NCI-H526 (cell line): ENCODE measurements at regions not wholly inside any gene's neighbourhood (a gene's known extent, or its start where the extent isn't known, plus 50 kb on each side); places are given as distances from the start of the nearest gene placed in this dataset.

Source experiments
- DNase-seq, 2 experiments: peaks; one replicate each; lab custom pipeline; 2025; lab: John Stamatoyannopoulos, UW

GRCh38 chr5:68431186-68431585 is 215.6 kb downstream of the PIK3R1 start:
- no peak for DNase-seq

- DNase-seq, result no peak
Observed at GRCh38 chr5:68431601-68432337, 216.2 kb downstream of the PIK3R1 start.

- no peak for DNase-seq
Observed at GRCh38 chr5:68432682-68433081, 217.1 kb downstream of the PIK3R1 start.

DNA sequence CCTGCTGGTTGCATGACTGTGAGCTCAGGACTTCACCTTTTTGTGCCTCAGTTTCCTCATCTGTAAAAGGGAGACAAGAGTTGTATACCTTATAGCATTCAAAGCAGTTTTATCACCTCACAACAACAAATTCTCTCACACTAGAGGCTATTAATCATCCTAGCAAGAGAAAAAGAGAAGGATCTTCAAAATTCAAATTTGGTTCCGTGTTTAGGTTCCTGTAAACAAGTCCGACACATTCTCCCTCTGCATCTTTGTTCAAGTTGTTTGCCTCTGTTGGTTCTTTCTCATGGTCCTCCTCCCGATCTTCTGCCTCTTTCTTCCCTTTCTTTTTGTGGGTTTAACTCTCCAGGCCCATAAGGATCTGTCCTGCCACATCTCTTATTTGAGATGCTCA is 218.0 kb downstream of the PIK3R1 start:
- no peak for DNase-seq

GRCh38 chr5:68433923-68434879 is 218.6 kb downstream of the PIK3R1 start:
- no peak for DNase-seq

DNA sequence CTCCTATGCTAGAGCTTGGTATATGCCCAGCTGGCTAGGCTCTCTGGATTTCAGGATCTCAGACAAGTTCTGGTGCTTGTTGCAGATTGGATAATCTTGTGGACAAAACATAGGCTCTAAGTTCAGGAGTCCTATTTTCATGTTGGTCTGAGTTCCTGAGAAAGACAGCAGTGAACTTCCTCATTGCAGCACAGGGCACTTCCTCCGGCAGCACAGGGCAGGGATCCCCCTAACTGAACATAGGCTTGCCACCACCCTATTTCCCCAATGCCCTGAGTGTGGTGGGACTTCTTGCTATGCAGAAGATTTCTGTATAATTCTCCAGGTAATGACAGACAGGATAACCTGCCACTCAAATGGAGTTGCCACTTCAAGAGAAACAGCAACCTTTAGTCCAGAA is 220.1 kb downstream of the PIK3R1 start:
- no peak for DNase-seq

- no peak for DNase-seq
Observed at GRCh38 chr5:68436686-68437520, 221.3 kb downstream of the PIK3R1 start.

GRCh38 chr5:68438876-68439275 is 223.3 kb downstream of the PIK3R1 start:
- DNase-seq, result no peak

- no peak for DNase-seq
Observed at GRCh38 chr5:68440245-68440644, 224.7 kb downstream of the PIK3R1 start.

DNA sequence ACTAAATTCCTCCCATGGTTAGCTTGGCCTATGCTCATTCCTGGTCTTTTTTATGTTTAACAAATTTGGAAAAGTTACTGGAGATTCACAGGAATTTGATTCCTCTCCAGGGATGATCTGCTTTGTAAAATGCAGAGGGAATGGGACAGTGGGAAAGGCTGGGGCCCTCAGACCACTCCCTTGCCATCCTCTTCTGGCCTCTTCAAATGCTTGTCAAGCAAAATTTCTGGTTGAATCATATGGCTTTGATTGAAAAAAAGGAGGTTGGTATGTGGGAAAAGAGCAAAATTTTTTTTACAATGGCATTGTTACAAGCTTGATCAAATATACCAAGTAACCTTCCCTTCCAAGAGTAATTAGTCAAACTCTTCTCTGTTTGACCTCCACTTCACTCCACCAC is 225.1 kb downstream of the PIK3R1 start:
- DNase-seq, result no peak

- DNase-seq, result no peak
Observed at GRCh38 chr5:68441309-68442073, 225.9 kb downstream of the PIK3R1 start.

DNA sequence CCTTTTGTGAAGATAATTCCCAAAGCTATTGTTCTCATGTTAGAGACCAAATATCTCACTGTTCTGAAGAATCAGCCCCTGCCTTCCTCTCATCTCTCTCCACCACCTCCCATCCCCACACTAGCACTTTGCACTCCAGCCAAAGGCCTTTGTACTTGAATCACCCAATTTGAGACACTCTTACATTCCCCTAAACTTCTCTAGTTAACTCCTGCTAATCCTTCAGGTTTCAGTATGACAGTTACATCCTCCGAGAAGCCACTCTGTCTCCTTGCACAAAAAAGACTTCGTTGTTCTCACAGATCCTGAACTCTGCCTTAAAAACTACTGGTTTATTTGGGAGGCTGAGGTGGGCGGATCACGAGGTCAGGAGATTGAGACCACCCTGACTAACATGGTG is 227.5 kb downstream of the PIK3R1 start:
- DNase-seq, result no peak

DNA sequence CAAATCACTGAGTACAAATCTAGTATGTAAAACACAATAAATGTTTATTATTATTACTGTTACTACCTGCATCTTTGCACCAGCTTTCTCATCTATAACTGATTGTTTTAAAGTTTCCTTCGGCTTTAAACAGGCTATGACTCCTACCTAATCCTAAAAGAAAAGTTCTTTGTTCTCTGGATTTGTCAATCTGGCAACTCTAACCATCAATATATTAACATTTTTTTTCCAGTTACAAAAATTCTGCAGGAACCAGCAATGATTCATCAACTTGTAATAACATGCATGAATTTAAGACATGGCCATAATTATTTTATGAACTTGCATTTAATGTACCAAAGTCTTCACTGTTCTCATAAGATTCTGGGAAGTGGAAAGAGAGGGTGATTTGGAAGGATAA is 228.5 kb downstream of the PIK3R1 start:
- DNase-seq, result no peak

DNA sequence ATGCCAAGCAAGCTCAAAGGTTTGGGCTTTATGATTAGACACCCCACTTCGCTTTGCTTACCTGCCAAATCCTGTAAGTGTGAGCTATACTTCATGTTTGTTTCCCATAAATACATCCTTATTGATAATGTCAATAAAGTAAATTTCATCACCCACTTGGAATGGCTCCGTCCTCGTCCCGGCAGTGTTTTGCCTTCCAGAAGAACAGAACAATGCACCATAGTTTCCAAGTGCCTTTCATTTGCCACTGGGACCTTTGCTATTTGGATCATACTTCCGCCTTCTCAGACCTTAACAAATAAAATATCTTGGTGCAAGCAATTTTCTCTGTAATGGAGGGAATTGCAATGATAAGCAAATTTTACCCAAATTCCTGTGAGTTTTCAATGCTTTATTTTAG is 229.3 kb downstream of the PIK3R1 start:
- no peak for DNase-seq

GRCh38 chr5:68445257-68446069 is 229.9 kb downstream of the PIK3R1 start:
- DNase-seq, result no peak

- DNase-seq, result no peak
Observed at GRCh38 chr5:68446070-68446357, 230.5 kb downstream of the PIK3R1 start.

DNA sequence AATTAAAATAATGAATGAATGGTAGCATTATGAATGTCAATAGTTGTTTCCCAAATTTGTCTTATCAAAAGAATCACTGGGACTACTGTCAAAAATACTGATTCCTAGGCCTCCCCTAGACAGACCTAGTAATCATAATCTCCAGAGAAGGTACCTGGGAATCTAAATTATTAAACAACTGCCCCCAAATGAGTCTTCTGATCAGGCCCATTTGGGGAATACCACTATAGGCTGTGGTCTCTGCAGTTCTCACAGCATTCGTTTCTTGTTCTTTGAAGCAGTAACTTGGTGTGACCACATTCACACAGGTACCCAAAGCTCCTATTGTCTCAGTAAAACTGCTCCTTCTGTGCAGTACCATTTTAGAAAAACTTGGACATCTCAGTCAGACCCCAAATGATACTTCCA is 230.9 kb downstream of the PIK3R1 start:
- no peak for DNase-seq

- DNase-seq, result no peak
Observed at GRCh38 chr5:68447136-68447929, 231.8 kb downstream of the PIK3R1 start.

GRCh38 chr5:68449380-68449779 is 233.8 kb downstream of the PIK3R1 start:
- no peak for DNase-seq

DNA sequence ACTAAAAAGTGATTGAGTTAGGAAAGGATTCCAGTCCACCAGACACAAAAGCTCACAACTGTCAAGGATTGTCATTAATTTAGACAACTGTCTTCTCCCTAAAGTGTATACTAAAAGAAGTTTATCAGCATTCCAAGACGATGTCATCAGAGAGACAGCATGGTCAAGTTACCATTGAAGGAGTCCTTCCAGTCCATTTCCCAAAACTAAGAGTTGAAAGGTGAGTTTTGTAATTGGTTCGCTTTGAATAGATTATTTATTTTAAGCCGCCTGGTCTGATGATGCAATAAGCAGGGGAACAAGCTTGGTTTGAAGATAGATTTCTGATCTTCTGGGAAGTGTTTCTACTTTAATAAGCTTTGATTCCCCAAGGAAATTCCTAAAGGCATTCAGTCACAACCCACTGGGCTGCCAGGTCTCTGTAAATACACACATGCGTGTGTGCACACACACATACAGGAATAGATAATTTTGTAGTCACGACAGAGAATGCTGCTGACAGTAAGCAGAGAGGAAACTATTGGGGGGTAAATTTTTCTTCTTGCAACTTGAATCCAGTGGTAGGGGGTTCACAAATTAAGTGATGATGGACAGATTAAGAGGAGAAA is 234.8 kb downstream of the PIK3R1 start:
- DNase-seq, result no peak
